PC-3 (cell line): ENCODE measurements at regions not wholly inside any gene's neighbourhood (a gene's known extent, or its start where the extent isn't known, plus 50 kb on each side); places are given as distances from the start of the nearest gene placed in this dataset.

Experiments
- ATAC-seq: fragments of 200-7000 bp; cut with Tn5 transposase; 2 replicates; pipeline ENCODE4 v1.9.1; 2020; ENCODE audit warnings: mild to moderate bottlenecking, moderate library complexity
- BruUV-seq: library from RNA; stranded (reverse); fragments of 400-500 nt; replicated peaks from 2 replicates; lab custom pipeline; 2021; lab: Mats Ljungman, UMichigan
- CTCF ChIA-PET: fragments of 300-600 bp; sonication (Branson Sonifier 250); formaldehyde crosslinking; loops from one replicate; lab custom pipeline; 2022; ENCODE audit warnings: antibody characterized with exemption; lab: Charles Lee
- POLR2A ChIA-PET: fragments of 300-600 bp; sonication (Branson Sonifier 250); formaldehyde crosslinking; loops from one replicate; lab custom pipeline; 2022; ENCODE audit warnings: antibody characterized with exemption; ENCODE audit not compliant: unreplicated experiment; lab: Charles Lee
- DNase-seq: peaks from one replicate; pipeline ENCODE4 v3.0.0-alpha.2; 2015
- H2AFZ ChIP-seq: fragments of 300-600 bp; sonication (generic); 2 replicates; pipeline ENCODE4 v1.6.0; 2016; ENCODE audit warnings: antibody characterized with exemption, low read length
- H3F3A ChIP-seq: fragments of 300-600 bp; sonication (generic); one replicate; pipeline ENCODE4 v1.6.0; 2017; ENCODE audit warnings: antibody characterized with exemption, low read length, control low read depth, mild to moderate bottlenecking; ENCODE audit not compliant: unreplicated experiment
- H3K27ac ChIP-seq: fragments of 300-600 bp; sonication (generic); 2 replicates; pipeline ENCODE4 v1.5.1; 2016; ENCODE audit warnings: mild to moderate bottlenecking, low read length
- H3K27me3 ChIP-seq: fragments of 300-600 bp; sonication (generic); 2 replicates; pipeline ENCODE4 v1.6.1; 2016; ENCODE audit warnings: low read length, mixed read lengths
- H3K36me3 ChIP-seq: fragments of 300-600 bp; sonication (generic); 2 replicates; pipeline ENCODE4 v1.6.1; 2016; ENCODE audit warnings: low read depth, mixed run types, low read length, mixed read lengths
- H3K4me1 ChIP-seq: fragments of 300-600 bp; sonication (generic); 2 replicates; pipeline ENCODE4 v1.5.1; 2016; ENCODE audit warnings: low read length; ENCODE audit not compliant: insufficient read depth
- H3K4me2 ChIP-seq: fragments of 300-600 bp; sonication (generic); 2 replicates; pipeline ENCODE4 v1.6.0; 2016; ENCODE audit warnings: low read length
- H3K4me3 ChIP-seq: fragments of 300-600 bp; sonication (generic); 2 replicates; pipeline ENCODE4 v1.5.1; 2016; ENCODE audit warnings: mild to moderate bottlenecking, low read length, mixed read lengths
- H3K79me2 ChIP-seq: fragments of 300-600 bp; sonication (generic); 2 replicates; pipeline ENCODE4 v1.6.1; 2017; ENCODE audit warnings: low read length, mixed read lengths
- H3K9ac ChIP-seq: fragments of 300-600 bp; sonication (generic); 2 replicates; pipeline ENCODE4 v1.6.0; 2016; ENCODE audit warnings: mild to moderate bottlenecking, low read length
- H3K9me2 ChIP-seq: fragments of 300-600 bp; sonication (generic); replicated peaks from 2 replicates; pipeline ENCODE4 v1.6.1; 2016; ENCODE audit warnings: mixed run types, low read length, mixed read lengths
- H3K9me3 ChIP-seq: fragments of 300-600 bp; sonication (generic); 2 replicates; pipeline ENCODE4 v1.6.1; 2016; ENCODE audit warnings: low read length, mixed read lengths
- H4K20me1 ChIP-seq: fragments of 300-600 bp; sonication (generic); 2 replicates; pipeline ENCODE4 v1.6.1; 2016; ENCODE audit warnings: low read length, mixed read lengths
- CTCF ChIP-seq: fragments of 300-600 bp; sonication (generic); conservative IDR thresholded peaks from 2 replicates; pipeline ENCODE4 v1.5.1; 2017; ENCODE audit warnings: antibody characterized with exemption, low read depth, mild to moderate bottlenecking, low read length
- EZH2 ChIP-seq: fragments of 300-600 bp; sonication (generic); IDR thresholded peaks from one replicate; pipeline ENCODE4 v1.6.1; 2017; ENCODE audit warnings: antibody characterized with exemption, mild to moderate bottlenecking, low read length; ENCODE audit not compliant: unreplicated experiment
- EZH2phosphoT487 ChIP-seq: fragments of 300-600 bp; sonication (generic); IDR thresholded peaks from 2 replicates; pipeline ENCODE4 v1.6.1; 2018; ENCODE audit warnings: mild to moderate bottlenecking, antibody characterized with exemption, low read length, borderline replicate concordance
- intact Hi-C: fragments of 100-400 bp; cut with micrococcal nuclease; formaldehyde crosslinking; loops from 2 replicates; pipeline ENCODE4 v1.9.0; 2023

- intact Hi-C loops, result no loop called here
- no peak for DNase-seq
- no peak for ATAC-seq
- CTCF ChIA-PET, result interaction anchor here (0.6 kb wide), 1 partner anchor 115 kb away, joined by 3 read pairs; no protein-coding TSS in a partner anchor
- H3K4me3 ChIP-seq, result no peak overlapping the region
- no peaks in the 10 kb centered on the region for H3K9me3 ChIP-seq
- H3K79me2 ChIP-seq, result no peaks in the 10 kb centered on the region
- POLR2A ChIA-PET, result no interaction called here
- H3K36me3 ChIP-seq, result no peaks in the 10 kb centered on the region
- BruUV-seq, result no TSS peak
- H3K9me2 ChIP-seq, result no peaks in the 10 kb centered on the region
- TF ChIP-seq EZH2, result no peak
- TF ChIP-seq CTCF, result no peak
- TF ChIP-seq EZH2phosphoT487, result no peak
- no peak overlapping the region for H3K4me2 ChIP-seq
- no peaks in the 10 kb centered on the region for H4K20me1 ChIP-seq
- no peak overlapping the region for H3K9ac ChIP-seq
- H3K27ac ChIP-seq, result no peak overlapping the region
- peaks cover 32% of the 10 kb centered on the region for H3K4me1 ChIP-seq
- no peak overlapping the region for H2AFZ ChIP-seq
- H3F3A ChIP-seq, result no peaks in the 10 kb centered on the region
- H3K27me3 ChIP-seq, result no peaks in the 10 kb centered on the region
Observed at GRCh38 chr18:22685788-22686187, 247.3 kb upstream of the RBBP8 start.

- H3K27me3 ChIP-seq, result no peaks in the 10 kb centered on the region
- DNase-seq, result no peak
- no peak for TF ChIP-seq EZH2phosphoT487
- no peak for TF ChIP-seq CTCF
- no peak for TF ChIP-seq EZH2
- no peaks in the 10 kb centered on the region for H4K20me1 ChIP-seq
- intact Hi-C loops, result no loop called here
- H2AFZ ChIP-seq, result no peak overlapping the region
- peaks cover 31% of the 10 kb centered on the region for H3K4me1 ChIP-seq
- H3K9me3 ChIP-seq, result no peaks in the 10 kb centered on the region
- no peak for ATAC-seq
- no peaks in the 10 kb centered on the region for H3K9me2 ChIP-seq
- H3K9ac ChIP-seq, result no peak overlapping the region
- H3K4me2 ChIP-seq, result no peak overlapping the region
- ChIA-PET CTCF (no interaction called here), POLR2A (no interaction called here)
- no TSS peak for BruUV-seq
- no peak overlapping the region for H3K27ac ChIP-seq
- H3K79me2 ChIP-seq, result no peaks in the 10 kb centered on the region
- no peak overlapping the region for H3K4me3 ChIP-seq
- H3F3A ChIP-seq, result no peaks in the 10 kb centered on the region
- H3K36me3 ChIP-seq, result no peaks in the 10 kb centered on the region
Observed at GRCh38 chr18:22687892-22688680, 245.0 kb upstream of the RBBP8 start.

- TF ChIP-seq EZH2, result no peak
- no peak for TF ChIP-seq EZH2phosphoT487
- no peak for TF ChIP-seq CTCF
- no peaks in the 10 kb centered on the region for H3K36me3 ChIP-seq
- ChIA-PET POLR2A (interaction anchor here (0.6 kb wide), 1 partner anchor 1231 kb away, joined by 34 read pairs; no protein-coding TSS in a partner anchor), CTCF (no interaction called here)
- H3K4me2 ChIP-seq, result no peak overlapping the region
- H3K4me1 ChIP-seq, result peaks cover 24% of the 10 kb centered on the region
- H4K20me1 ChIP-seq, result no peaks in the 10 kb centered on the region
- H3K4me3 ChIP-seq, result no peak overlapping the region
- no TSS peak for BruUV-seq
- H3K9me2 ChIP-seq, result no peaks in the 10 kb centered on the region
- H3K27ac ChIP-seq, result no peak overlapping the region
- no peaks in the 10 kb centered on the region for H3K27me3 ChIP-seq
- H3F3A ChIP-seq, result no peaks in the 10 kb centered on the region
- no peak overlapping the region for H2AFZ ChIP-seq
- no peaks in the 10 kb centered on the region for H3K79me2 ChIP-seq
- DNase-seq (no peak), ATAC-seq (no peak)
- H3K9ac ChIP-seq, result no peak overlapping the region
- H3K9me3 ChIP-seq, result no peaks in the 10 kb centered on the region
- intact Hi-C loops, result no loop called here
Observed at GRCh38 chr18:22688877-22689496, 244.1 kb upstream of the RBBP8 start.
